Skeletal muscle tissue (tissue), 3 donors: ENCODE measurements at regions not wholly inside any gene's neighbourhood (a gene's known extent, or its start where the extent isn't known, plus 50 kb on each side); places are given as distances from the start of the nearest gene placed in this dataset.
A peak's percentile ranks its signal among the peaks of the same experiment; 100 is the strongest.

Experiments
- H3K27ac ChIP-seq: one replicate; pipeline ENCODE4 v1.7.0; 2013; ENCODE audit warnings: mild to moderate bottlenecking, low read depth, low read length, inconsistent platforms
- H3K27me3 ChIP-seq, 3 donors: one replicate each; pipeline ENCODE4 v1.7.0; 2013; ENCODE audit warnings: low read length in 3 of 3; ENCODE audit not compliant: control insufficient read depth in 3 of 3, insufficient read depth in 3 of 3
- H3K36me3 ChIP-seq, 3 donors: one replicate each; pipeline ENCODE4 v1.7.0; 2013; ENCODE audit warnings: low read length in 3 of 3; ENCODE audit not compliant: control insufficient read depth in 3 of 3, insufficient read depth in 3 of 3
- H3K4me1 ChIP-seq, 3 donors: one replicate each; pipeline ENCODE4 v1.7.0; 2013; ENCODE audit warnings: low read length in 3 of 3, mild to moderate bottlenecking in 3 of 3; ENCODE audit not compliant: control insufficient read depth in 3 of 3, insufficient read depth in 3 of 3
- H3K4me3 ChIP-seq, 3 donors: one replicate each; pipeline ENCODE4 v1.7.0; 2013; ENCODE audit warnings: low read length in 3 of 3
- H3K9ac ChIP-seq, 3 donors: one replicate each; pipeline ENCODE4 v1.7.0; 2013; ENCODE audit warnings: low read length in 3 of 3, mild to moderate bottlenecking in 3 of 3, moderate library complexity in 2 of 3, low read depth in 1 of 3
- H3K9me3 ChIP-seq, 3 donors: one replicate each; pipeline ENCODE4 v1.7.0; 2013; ENCODE audit warnings: low read length in 3 of 3; ENCODE audit not compliant: control insufficient read depth in 3 of 3
- donor health status: Osteomylitis.

DNA sequence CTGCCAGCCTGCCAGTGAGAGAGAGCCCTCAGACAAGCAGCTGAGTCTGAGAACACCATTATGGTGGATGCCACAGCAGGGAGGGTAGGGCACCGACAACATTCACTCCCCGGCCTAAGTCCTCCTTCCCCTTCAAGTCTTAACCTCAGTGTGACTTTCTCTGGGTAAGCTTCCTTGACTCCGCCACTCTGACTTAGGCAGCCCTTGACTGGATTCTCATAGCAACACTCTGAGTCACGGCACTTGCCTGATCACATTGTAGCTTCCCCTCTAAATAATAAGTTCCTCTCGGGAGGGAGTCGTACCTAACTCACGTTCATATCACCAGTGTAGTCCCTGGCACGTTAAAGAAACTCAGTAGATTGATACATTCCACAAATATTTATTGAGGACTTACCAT is 180.5 kb downstream of the FOXB1 start:
- H3K36me3 ChIP-seq = no peaks in the 10 kb centered on the region
- no peak overlapping the region for H3K27ac ChIP-seq
- H3K9ac ChIP-seq = no peak overlapping the region
- no peaks in the 10 kb centered on the region for H3K4me1 ChIP-seq
- H3K9me3 ChIP-seq = no peaks in the 10 kb centered on the region
- no peaks in the 10 kb centered on the region for H3K27me3 ChIP-seq
- no peak overlapping the region for H3K4me3 ChIP-seq

DNA sequence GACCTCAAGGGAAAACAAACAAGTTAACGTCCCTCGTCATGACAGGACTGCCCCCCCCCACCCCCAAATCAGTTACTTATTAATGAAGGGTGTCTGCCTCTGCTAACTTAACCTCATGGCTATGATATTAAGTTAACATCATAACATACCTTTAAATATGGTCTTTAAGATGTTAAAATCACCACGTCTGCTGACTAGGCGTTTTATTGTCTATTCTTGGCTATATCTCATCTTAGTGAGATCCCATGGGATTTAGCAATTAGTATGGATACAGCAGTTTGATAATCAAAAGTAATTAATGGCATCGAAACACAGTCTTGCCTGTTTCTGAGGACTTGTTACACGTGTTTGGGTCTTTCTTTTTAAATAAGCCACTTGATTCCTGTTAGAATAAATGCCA is 186.9 kb downstream of the FOXB1 start:
- Histone ChIP-seq H3K27ac (no peak overlapping the region), H3K9ac (no peak overlapping the region), H3K4me1 (no peaks in the 10 kb centered on the region), H3K9me3 (no peaks in the 10 kb centered on the region), H3K27me3 (peaks cover 0 to 2% (median 0%) of the 10 kb centered on the region in 3 donors), H3K36me3 (no peaks in the 10 kb centered on the region), H3K4me3 (no peak overlapping the region)

DNA sequence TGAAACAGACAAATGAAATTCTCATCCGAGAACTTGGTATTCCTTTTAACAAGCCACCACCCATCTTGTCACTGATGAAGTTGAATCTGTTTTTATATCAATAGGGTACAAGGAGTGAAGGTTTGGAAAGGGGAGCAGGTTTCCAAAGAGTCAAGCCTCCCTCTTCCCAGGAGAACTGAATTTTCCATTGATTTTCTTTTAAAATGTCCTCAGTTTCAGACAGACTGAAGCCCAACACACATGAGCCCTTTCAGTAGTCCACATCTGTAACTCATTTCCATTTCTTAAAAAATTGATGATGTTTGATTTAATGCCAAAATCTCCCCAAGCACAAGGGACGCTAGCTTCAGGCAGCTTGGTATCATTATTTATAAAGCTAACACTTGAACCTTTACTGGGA is 187.7 kb downstream of the FOXB1 start:
- no peaks in the 10 kb centered on the region for H3K9me3 ChIP-seq
- H3K9ac ChIP-seq = no peak overlapping the region
- H3K36me3 ChIP-seq = no peaks in the 10 kb centered on the region
- H3K27me3 ChIP-seq = peaks cover 0 to 5% (median 0%) of the 10 kb centered on the region in 3 donors
- H3K4me3 ChIP-seq = no peak overlapping the region
- H3K27ac ChIP-seq = no peak overlapping the region
- H3K4me1 ChIP-seq = no peaks in the 10 kb centered on the region

DNA sequence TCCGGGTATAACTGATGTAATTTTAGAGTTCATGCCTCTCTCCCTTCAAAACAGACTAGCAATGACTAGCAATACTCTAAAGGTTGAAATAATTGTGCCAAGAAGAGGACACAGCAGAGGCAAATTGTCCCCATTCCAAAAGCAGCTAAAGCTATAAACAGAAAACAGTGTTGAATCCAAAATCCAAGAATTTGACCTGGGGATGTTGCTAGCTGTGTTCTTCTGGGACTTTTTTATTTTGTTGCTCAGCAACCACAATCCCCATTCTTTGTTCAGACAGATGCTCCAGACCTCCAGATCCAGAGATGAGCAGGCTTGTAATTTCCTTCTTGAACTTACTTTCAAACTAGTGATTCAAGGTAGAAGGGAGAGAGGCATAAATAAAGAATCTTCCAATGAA is 191.5 kb downstream of the FOXB1 start:
- Histone ChIP-seq H3K27ac (no peak overlapping the region), H3K36me3 (no peaks in the 10 kb centered on the region), H3K9ac (no peak overlapping the region), H3K4me1 (no peaks in the 10 kb centered on the region), H3K9me3 (no peaks in the 10 kb centered on the region), H3K4me3 (no peak overlapping the region), H3K27me3 (peaks cover 0 to 5% (median 0%) of the 10 kb centered on the region in 3 donors)

DNA sequence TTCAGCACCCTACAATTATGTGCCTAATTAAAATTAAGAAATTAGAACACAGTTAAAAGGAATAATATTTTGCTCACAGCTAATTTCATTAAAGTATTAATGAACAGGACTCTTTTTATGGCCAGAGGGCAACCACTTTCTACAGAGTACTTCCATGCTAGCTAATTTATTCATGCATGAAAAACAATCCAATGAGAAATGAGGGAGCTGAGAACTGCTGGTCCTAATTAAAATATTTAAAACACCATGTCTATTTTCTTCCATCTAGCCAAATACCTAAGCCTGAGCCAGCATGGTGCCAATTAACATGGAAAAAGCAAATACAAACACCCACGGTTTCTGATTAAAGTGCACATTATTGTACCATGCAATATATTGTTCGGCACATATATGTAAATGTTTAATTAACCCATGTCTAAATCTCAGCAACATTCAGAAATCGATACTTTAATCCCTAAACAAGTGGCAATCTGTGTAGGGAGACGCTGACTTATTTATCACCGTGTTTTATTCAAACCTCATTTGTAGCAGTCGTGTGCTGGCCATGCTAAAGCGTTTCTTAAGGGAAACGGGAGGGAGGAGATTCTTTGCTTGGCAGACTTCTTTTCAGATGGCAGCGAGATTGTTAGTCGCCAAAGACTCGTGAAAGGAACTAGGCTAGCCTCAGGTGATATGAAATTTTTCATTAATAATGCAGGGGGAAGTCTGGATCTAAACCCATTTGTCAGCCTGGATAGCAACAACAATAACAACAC is 193.5 kb downstream of the ANXA2 start:
- Histone ChIP-seq H3K9ac (no peak overlapping the region), H3K4me3 (no peak overlapping the region), H3K36me3 (no peaks in the 10 kb centered on the region), H3K4me1 (peaks cover 0 to 6% (median 3%) of the 10 kb centered on the region in 3 donors), H3K9me3 (no peaks in the 10 kb centered on the region), H3K27ac (no peak overlapping the region), H3K27me3 (peaks cover 0 to 7% (median 6%) of the 10 kb centered on the region in 3 donors)

DNA sequence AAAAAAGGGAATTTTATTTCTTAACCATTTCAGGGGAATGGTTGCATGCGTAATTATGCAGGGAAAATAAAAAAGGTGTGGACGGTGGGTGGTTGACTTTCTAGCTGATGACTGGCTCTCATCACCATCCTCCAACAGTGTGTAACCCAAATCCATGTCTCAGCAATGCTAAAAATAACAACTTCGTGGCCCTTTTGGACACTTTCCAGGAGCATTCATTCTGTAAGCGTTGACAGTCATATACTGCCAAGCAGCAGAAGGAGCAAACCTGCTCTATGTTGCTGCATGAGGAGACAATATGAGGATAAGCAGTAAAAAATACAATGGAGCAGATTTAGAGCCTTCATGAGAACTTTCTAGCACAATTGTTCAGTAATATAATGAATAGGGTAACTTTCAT is 189.1 kb downstream of the ANXA2 start:
- H3K9me3 ChIP-seq = no peaks in the 10 kb centered on the region
- H3K27ac ChIP-seq = no peak overlapping the region
- peaks cover 0 to 4% (median under 1%) of the 10 kb centered on the region in 3 donors for H3K27me3 ChIP-seq

DNA sequence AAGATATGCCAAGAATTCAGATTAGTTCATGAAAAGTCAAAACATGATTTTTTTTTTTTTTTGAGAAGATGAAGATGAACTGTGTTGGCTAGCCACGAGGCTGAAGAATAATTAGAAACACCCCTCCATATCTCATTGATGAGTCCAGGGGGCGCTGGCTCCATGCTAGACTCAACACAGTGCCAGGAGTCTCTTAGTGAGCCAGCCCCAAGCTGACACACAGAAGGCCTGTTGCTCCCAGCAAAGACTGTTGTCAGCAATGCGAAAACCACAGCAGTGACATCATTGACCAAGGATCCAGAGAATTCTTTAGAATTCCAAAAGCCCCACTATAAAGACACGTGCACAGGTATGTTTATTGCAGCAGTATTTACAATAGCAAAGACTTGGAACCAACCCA is 185.2 kb downstream of the ANXA2 start:
- Histone ChIP-seq H3K27me3 (no peaks in the 10 kb centered on the region), H3K4me3 (no peak overlapping the region), H3K27ac (no peak overlapping the region), H3K9ac (no peak overlapping the region), H3K36me3 (no peaks in the 10 kb centered on the region), H3K4me1 (peaks cover 0 to 6% (median 3%) of the 10 kb centered on the region in 3 donors), H3K9me3 (no peaks in the 10 kb centered on the region)

More for the DNA sequence above, 189.1 kb downstream of the ANXA2 start:
- no peaks in the 10 kb centered on the region for H3K36me3 ChIP-seq
- H3K4me1 ChIP-seq = peaks cover 0 to 6% (median 3%) of the 10 kb centered on the region in 3 donors
- H3K9ac ChIP-seq = peak overlapping the region in 1 of 3 donors; percentile 24
- H3K4me3 ChIP-seq = no peak overlapping the region

DNA sequence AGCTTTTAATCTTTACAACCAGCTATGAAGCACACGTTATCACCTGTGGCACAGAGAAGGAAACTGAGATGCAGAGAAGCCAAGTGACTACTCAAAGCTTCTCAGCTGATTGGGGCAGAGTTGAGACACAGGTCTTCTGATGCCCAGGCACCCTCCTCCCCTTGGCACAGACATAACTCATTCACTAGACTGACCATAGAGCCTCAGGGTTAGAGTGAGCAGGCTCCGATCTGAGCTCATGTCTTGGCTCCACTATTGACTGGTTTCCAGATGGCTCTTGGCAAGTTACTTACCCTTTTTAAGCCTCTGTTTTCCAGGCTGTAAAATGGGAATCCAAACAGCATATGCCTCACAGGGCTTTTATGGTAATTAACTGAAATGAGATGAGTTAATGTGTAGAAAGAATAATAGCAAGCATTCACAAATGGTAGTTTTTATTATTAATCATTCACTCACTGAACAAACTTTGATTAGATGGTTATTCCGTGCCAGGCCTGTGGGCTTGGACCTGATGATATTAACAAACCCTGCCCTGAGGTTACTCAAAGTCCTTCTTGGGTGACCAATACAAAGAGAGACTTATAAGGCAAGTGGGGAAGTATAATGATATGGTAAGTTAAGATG is 184.3 kb downstream of the ANXA2 start:
- Histone ChIP-seq H3K4me3 (no peak overlapping the region), H3K36me3 (no peaks in the 10 kb centered on the region), H3K27me3 (peaks cover 0 to 3% (median 0%) of the 10 kb centered on the region in 3 donors)

DNA sequence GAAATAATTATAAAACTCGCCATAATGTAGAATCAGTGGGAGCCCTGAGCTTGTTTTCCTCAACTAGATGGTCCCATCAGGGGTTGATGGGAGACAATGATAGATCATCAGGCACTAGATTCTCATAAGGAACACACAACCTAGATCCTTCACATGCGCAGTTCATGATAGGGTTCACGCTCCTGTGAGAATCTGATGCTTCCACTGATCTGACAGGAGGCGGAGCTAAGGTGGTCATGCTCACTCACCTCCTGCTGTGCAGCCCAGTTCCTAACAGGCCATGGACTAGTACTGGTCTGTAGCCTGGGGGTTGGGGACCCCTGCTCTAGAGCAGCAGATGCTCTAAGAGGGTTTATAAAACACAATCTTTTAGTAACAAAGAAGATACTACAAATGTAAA is 183.6 kb downstream of the ANXA2 start:
- H3K36me3 ChIP-seq = no peaks in the 10 kb centered on the region
- no peaks in the 10 kb centered on the region for H3K4me1 ChIP-seq
- no peak overlapping the region for H3K4me3 ChIP-seq
- H3K9ac ChIP-seq = no peak overlapping the region
- peaks cover 0 to 3% (median 0%) of the 10 kb centered on the region in 3 donors for H3K27me3 ChIP-seq
- no peaks in the 10 kb centered on the region for H3K9me3 ChIP-seq
- H3K27ac ChIP-seq = no peak overlapping the region

More for the DNA sequence above, 184.3 kb downstream of the ANXA2 start:
- peaks cover 0 to 4% (median 1%) of the 10 kb centered on the region in 3 donors for H3K4me1 ChIP-seq
- no peak overlapping the region for H3K9ac ChIP-seq
- H3K9me3 ChIP-seq = no peaks in the 10 kb centered on the region
- H3K27ac ChIP-seq = no peak overlapping the region

DNA sequence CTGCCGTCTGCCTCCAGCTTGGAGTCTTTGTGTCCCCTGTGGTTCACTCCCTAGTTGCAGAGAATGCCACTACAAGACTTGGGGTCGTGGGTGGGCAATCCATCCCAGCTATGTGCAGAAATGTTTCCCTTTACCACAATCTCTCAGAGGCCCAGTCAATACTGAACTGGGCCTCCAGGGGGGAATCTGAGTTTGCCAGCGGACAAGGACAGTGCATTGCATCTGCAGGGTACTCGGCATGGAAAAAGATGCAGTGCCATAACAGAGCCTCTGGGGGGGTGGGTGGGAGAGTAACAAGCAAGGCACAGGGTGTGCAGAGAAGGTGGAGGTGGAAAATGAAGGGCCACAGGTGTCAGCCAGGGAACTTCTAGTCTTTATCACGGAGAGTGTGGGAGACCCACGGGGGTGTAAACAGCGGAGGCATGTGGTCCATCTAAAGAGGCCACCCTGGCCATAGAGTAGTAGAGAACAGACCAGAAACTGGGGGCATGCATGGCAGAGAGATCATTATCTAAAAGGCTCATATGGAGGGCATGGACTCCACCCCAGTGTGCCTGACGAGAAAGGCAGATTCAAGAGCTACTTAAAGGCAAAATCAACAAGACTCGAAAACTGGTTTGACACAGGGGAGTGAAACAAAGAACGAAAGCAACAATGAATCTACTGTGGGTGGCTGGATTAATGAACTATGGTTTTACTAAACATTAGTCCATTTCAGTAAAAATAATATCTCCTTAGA is 182.4 kb downstream of the ANXA2 start:
- Histone ChIP-seq H3K36me3 (no peaks in the 10 kb centered on the region), H3K27ac (no peak overlapping the region), H3K9ac (no peak overlapping the region), H3K9me3 (no peaks in the 10 kb centered on the region), H3K27me3 (peaks cover 0 to 3% (median 0%) of the 10 kb centered on the region in 3 donors), H3K4me1 (no peaks in the 10 kb centered on the region), H3K4me3 (no peak overlapping the region)
